T-helper 17 cell (primary cell): ENCODE measurements at regions not wholly inside any gene's neighbourhood (a gene's known extent, or its start where the extent isn't known, plus 50 kb on each side); places are given as distances from the start of the nearest gene placed in this dataset.

Experiments
- ATAC-seq: fragments of 150-1000 bp; cut with Tn5 transposase; 2 replicates; pipeline ENCODE4 v1.10.0; 2021; ENCODE audit warnings: mild to moderate bottlenecking, moderate library complexity
- DNase-seq, 3 donors: peaks; one replicate each; pipeline versions ENCODE4 v3.0.0 to v3.0.0-alpha.2; 2020 to 2021
- H3K9me3 ChIP-seq: one replicate; pipeline ENCODE4 v1.7.0; 2013; ENCODE audit warnings: low read length, mild to moderate bottlenecking; ENCODE audit not compliant: control insufficient read depth, poor library complexity, severe bottlenecking
- H3K27ac Mint-ChIP-seq: one replicate; pipeline ENCODE4 v1.8.0; 2022; ENCODE audit warnings: mild to moderate bottlenecking, moderate library complexity, mixed read lengths
- H3K27me3 Mint-ChIP-seq: one replicate; pipeline ENCODE4 v1.8.0; 2022; ENCODE audit warnings: mixed read lengths
- H3K36me3 Mint-ChIP-seq: one replicate; pipeline ENCODE4 v1.8.0; 2022; ENCODE audit warnings: low read depth, mixed read lengths
- H3K4me1 Mint-ChIP-seq: one replicate; pipeline ENCODE4 v1.8.0; 2022; ENCODE audit warnings: mild to moderate bottlenecking, mixed read lengths
- H3K4me3 Mint-ChIP-seq: one replicate; pipeline ENCODE4 v1.8.0; 2022; ENCODE audit warnings: mild to moderate bottlenecking, moderate library complexity, mixed read lengths

DNA sequence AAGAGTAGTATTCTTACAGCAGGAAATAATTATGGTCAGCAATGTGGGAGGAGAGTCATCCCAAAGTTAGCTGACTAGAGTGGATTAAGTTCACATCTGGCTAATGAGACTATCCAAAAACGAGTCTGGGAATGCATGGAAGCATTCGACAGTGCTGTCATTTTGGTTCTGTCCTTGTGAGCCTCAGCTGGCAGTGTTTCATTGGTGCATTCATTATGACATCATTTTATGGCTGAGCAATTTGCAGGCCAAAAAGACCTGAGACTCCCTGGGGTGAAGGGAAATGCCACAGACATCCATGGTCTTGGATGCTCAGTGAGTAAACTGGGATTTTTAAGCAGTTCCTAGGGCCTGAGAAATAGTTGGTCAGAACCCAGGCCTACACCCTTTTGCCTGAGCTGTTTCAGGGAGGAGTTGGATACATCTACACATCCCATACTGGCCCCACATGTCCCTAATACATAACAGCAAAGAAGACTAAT lies 196.4 kb upstream of the CCN2 start:
- peaks cover 9% of the 10 kb centered on the region for H3K27me3 Mint-ChIP-seq
- H3K4me1 Mint-ChIP-seq: no peaks in the 10 kb centered on the region

DNA sequence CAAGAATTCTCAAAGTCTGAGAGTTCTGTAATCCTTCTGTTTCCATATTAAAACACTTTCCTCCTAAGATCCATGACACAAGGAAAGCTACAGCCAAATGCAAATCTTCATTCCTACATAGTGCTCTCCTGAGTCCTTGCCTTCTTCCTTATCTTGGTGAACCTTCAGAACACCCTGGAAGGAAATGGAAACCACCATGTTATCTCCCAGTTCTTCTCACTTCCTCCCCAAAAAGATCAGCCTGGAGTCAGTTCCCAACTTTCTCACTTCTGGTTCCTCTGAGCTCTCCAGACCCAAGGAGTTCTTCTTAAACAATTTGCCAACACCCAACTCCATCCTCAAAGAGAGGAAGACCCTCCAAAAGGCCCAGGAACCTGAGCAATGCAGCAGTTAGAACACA lies 193.3 kb upstream of the CCN2 start:
- H3K9me3 ChIP-seq: no peaks in the 10 kb centered on the region
- Mint-ChIP-seq H3K36me3 (no peaks in the 10 kb centered on the region), H3K4me1 (no peaks in the 10 kb centered on the region), H3K27me3 (peaks cover 16% of the 10 kb centered on the region), H3K4me3 (no peak overlapping the region), H3K27ac (no peak overlapping the region)
- DNase-seq: no peak
- ATAC-seq: no peak

More for the DNA sequence above, 196.4 kb upstream of the CCN2 start:
- H3K36me3 Mint-ChIP-seq: no peaks in the 10 kb centered on the region
- ATAC-seq (no peak), DNase-seq (no peak)
- H3K27ac Mint-ChIP-seq: no peak overlapping the region
- no peaks in the 10 kb centered on the region for H3K9me3 ChIP-seq
- H3K4me3 Mint-ChIP-seq: no peak overlapping the region

GRCh38 chr6:132143258-132143657 lies 192.1 kb upstream of the CCN2 start:
- no peaks in the 10 kb centered on the region for H3K36me3 Mint-ChIP-seq
- DNase-seq: no peak
- H3K4me3 Mint-ChIP-seq: no peak overlapping the region
- H3K27me3 Mint-ChIP-seq: peaks cover 16% of the 10 kb centered on the region
- no peak overlapping the region for H3K27ac Mint-ChIP-seq
- H3K9me3 ChIP-seq: no peaks in the 10 kb centered on the region
- no peak for ATAC-seq
- no peaks in the 10 kb centered on the region for H3K4me1 Mint-ChIP-seq

DNA sequence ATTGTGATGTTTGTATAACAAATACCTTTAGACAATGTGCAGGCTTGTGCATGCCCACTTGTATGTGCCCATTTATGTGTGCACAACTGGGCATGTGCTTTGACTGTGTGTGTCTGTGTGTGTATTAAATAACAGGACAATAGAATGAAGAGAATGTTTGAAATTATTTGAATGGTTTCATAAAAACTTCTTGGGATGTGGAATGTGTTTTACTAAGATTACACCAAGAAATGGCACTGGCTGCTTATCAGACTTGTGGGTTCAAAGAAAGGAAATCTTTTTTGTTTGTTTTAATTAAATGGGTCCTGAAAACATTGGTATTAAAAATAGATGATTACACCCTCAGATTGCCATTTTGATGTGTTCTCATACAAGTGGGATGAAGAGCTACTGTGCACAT lies 191.6 kb upstream of the CCN2 start:
- DNase-seq: no peak
- Mint-ChIP-seq H3K27me3 (peaks cover 16% of the 10 kb centered on the region), H3K27ac (no peak overlapping the region), H3K4me1 (no peaks in the 10 kb centered on the region), H3K4me3 (no peak overlapping the region), H3K36me3 (no peaks in the 10 kb centered on the region)
- no peak for ATAC-seq
- H3K9me3 ChIP-seq: no peaks in the 10 kb centered on the region

GRCh38 chr6:132142308-132142707 lies 191.1 kb upstream of the CCN2 start:
- no peaks in the 10 kb centered on the region for H3K4me1 Mint-ChIP-seq
- no peak overlapping the region for H3K27ac Mint-ChIP-seq
- no peaks in the 10 kb centered on the region for H3K36me3 Mint-ChIP-seq
- ATAC-seq (no peak), DNase-seq (no peak)
- peaks cover 16% of the 10 kb centered on the region for H3K27me3 Mint-ChIP-seq
- H3K9me3 ChIP-seq: no peaks in the 10 kb centered on the region
- H3K4me3 Mint-ChIP-seq: no peak overlapping the region

DNA sequence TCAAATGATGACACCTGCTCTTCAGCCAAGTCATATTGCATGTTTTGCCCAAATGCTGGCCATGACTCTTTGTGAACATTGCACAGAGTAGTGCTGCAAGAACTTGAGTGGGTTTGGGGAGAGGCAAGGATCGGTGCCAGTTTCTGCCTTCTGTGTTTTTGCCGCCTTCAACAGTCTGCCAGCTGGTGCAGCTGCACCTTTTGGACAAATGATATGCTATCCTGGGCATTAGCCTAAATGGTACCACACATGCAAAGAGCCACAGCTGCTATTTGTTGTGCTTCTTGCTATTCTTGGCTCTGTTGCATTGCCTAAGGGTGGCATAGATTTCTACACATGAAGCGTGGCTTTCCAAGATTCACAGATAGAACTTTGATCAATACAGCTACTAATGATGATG lies 189.0 kb upstream of the CCN2 start:
- Mint-ChIP-seq H3K36me3 (no peaks in the 10 kb centered on the region), H3K27ac (no peak overlapping the region), H3K27me3 (peaks cover 16% of the 10 kb centered on the region), H3K4me3 (no peak overlapping the region), H3K4me1 (no peaks in the 10 kb centered on the region)
- DNase-seq: no peak
- H3K9me3 ChIP-seq: no peaks in the 10 kb centered on the region
- no peak for ATAC-seq

- Mint-ChIP-seq H3K27ac (no peak overlapping the region), H3K36me3 (no peaks in the 10 kb centered on the region), H3K4me1 (no peaks in the 10 kb centered on the region), H3K4me3 (no peak overlapping the region), H3K27me3 (peaks cover 14% of the 10 kb centered on the region)
- no peak for ATAC-seq
- DNase-seq: no peak
- no peaks in the 10 kb centered on the region for H3K9me3 ChIP-seq
Observed at GRCh38 chr6:132139611-132140010, 188.4 kb upstream of the CCN2 start.

- Mint-ChIP-seq H3K36me3 (no peaks in the 10 kb centered on the region), H3K4me1 (no peaks in the 10 kb centered on the region), H3K27me3 (peaks cover 11% of the 10 kb centered on the region), H3K27ac (no peak overlapping the region), H3K4me3 (no peak overlapping the region)
- ATAC-seq (no peak), DNase-seq (no peak)
- H3K9me3 ChIP-seq: no peaks in the 10 kb centered on the region
Observed at GRCh38 chr6:132136981-132137380, 185.8 kb upstream of the CCN2 start.

DNA sequence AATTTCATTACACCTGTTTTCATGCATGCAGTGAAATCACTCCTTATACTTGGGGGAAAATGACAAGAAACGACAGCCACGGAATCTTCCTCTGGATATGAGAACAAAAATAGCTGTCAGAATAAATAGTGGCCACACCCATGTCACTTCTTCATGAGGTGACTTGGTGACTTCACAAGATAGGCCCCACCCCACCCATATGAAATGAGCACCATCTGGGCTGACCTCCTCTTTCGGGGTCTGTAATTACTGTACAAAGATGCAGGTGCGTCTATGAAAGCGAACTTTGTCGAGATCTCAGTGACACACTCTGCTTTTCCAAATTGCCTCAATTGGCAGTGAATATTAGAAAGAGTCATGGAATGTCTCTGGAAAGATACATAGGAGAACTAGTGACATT lies 184.2 kb upstream of the CCN2 start:
- H3K4me3 Mint-ChIP-seq: no peak overlapping the region
- no peaks in the 10 kb centered on the region for H3K4me1 Mint-ChIP-seq
- H3K27me3 Mint-ChIP-seq: peaks cover 13% of the 10 kb centered on the region
- H3K9me3 ChIP-seq: no peaks in the 10 kb centered on the region
- peak; percentile 25 for ATAC-seq
- no peak for DNase-seq
- no peaks in the 10 kb centered on the region for H3K36me3 Mint-ChIP-seq
- H3K27ac Mint-ChIP-seq: no peak overlapping the region

- Mint-ChIP-seq H3K36me3 (no peaks in the 10 kb centered on the region), H3K27ac (no peak overlapping the region), H3K4me3 (no peak overlapping the region), H3K27me3 (peaks cover 13% of the 10 kb centered on the region), H3K4me1 (no peaks in the 10 kb centered on the region)
- ATAC-seq (no peak), DNase-seq (no peak)
- no peaks in the 10 kb centered on the region for H3K9me3 ChIP-seq
Observed at GRCh38 chr6:132133736-132134445, 182.7 kb upstream of the CCN2 start.

DNA sequence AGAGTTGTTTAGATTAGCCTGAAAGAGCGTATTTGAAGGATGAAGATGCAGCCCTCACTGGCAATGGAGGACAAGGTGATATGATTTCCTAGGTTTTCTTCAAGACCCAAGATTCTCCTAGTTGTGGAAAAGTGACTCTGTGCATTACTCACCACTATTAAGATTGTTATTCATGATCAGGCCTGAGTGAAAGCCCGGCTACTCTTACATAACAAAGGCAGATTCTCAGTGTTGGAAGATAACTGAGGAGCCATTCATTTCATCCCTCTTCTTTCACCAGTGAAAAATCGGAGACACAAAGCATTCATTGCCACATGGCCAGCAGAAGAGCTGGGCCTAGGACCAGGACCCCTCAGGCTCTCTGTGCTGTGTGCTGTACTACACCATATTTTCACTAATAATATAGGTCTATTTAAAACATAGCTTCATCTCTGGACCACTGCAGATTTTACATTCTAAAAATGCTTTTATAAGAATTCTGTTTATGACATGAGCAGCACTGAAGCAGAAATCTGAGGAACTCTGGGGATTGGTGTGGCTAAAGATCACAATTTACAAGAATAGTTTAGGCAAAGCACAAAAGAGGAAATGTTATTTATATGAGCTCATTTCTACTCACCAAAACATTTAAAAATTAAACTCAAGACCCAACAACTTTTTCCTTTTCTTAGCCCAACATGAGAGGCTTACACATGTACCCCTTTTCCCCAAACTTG lies 181.9 kb upstream of the CCN2 start:
- H3K9me3 ChIP-seq: no peaks in the 10 kb centered on the region
- Mint-ChIP-seq H3K36me3 (no peaks in the 10 kb centered on the region), H3K4me1 (no peaks in the 10 kb centered on the region), H3K4me3 (no peak overlapping the region), H3K27me3 (peaks cover 13% of the 10 kb centered on the region), H3K27ac (no peak overlapping the region)
- ATAC-seq (no peak), DNase-seq (no peak)

DNA sequence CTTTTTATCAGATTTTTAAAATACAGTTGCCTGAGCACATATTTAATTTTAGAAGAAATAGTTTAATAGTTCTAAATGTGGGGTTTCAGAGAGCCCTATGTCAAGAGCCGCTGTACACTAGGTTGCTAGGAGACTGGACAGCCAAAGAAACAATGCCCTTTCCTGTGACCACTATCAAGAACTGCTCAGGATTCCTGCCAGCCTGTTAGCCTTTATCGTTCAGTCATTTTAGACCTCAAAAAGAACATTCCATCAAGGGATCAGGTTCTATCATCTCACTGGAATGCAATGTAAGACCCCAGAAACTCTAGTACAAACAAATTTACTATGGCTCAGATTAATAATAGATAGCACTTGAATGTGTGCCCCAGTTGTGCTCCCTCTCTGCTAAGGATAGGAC lies 181.2 kb upstream of the CCN2 start:
- Mint-ChIP-seq H3K27ac (no peak overlapping the region), H3K4me1 (no peaks in the 10 kb centered on the region), H3K4me3 (no peak overlapping the region), H3K27me3 (peaks cover 13% of the 10 kb centered on the region), H3K36me3 (no peaks in the 10 kb centered on the region)
- ATAC-seq (no peak), DNase-seq (no peak)
- H3K9me3 ChIP-seq: no peaks in the 10 kb centered on the region

GRCh38 chr6:132131758-132132157 lies 180.6 kb upstream of the CCN2 start:
- DNase-seq (no peak), ATAC-seq (no peak)
- Mint-ChIP-seq H3K27me3 (peaks cover 13% of the 10 kb centered on the region), H3K4me1 (no peaks in the 10 kb centered on the region), H3K36me3 (no peaks in the 10 kb centered on the region), H3K27ac (no peak overlapping the region), H3K4me3 (no peak overlapping the region)
- H3K9me3 ChIP-seq: no peaks in the 10 kb centered on the region

DNA sequence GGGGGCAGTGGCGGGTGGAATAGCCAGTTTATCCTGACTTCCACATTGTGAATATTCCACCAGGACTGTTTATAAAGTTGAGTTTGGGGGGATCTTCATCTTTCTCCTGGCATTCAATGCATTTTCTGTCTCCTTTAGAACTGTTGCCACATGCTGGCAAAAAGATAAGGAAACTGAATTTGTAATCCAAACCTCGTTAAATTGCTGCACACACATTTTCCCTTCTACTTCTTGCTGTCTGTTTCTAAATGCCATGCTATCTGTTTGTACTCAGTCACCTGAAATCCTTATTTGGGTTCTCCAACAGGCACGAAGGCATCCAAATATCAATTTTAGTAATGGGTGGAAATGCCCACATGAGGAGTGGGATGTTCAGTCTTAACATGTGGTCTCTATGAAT lies 180.2 kb upstream of the CCN2 start:
- H3K4me1 Mint-ChIP-seq: no peaks in the 10 kb centered on the region
- H3K9me3 ChIP-seq: no peaks in the 10 kb centered on the region
- ATAC-seq (no peak), DNase-seq (no peak)
- no peak overlapping the region for H3K4me3 Mint-ChIP-seq
- no peaks in the 10 kb centered on the region for H3K36me3 Mint-ChIP-seq
- no peak overlapping the region for H3K27ac Mint-ChIP-seq
- H3K27me3 Mint-ChIP-seq: peaks cover 13% of the 10 kb centered on the region
